Astrocyte (in vitro differentiated cells and primary cell): ENCODE measurements at regions not wholly inside any gene's neighbourhood (a gene's known extent, or its start where the extent isn't known, plus 50 kb on each side); places are given as distances from the start of the nearest gene placed in this dataset.

Experiments used
- DNase-seq: peaks from one replicate; pipeline ENCODE4 v3.0.0-alpha.2; 2010; ENCODE audit warnings: low read depth
- FAIRE-seq: peaks from 2 replicates; lab custom pipeline; 2011; peaks lifted over from hg19 to GRCh38; lab: Jason Lieb, UNC
- H2AFZ ChIP-seq: 2 replicates; pipeline ENCODE4 v1.6.0; 2012; ENCODE audit warnings: low read depth, low read length, inconsistent platforms
- H3K27ac ChIP-seq: 2 replicates; pipeline ENCODE4 v1.5.1; 2011; ENCODE audit warnings: low read depth, low read length, inconsistent platforms
- H3K27me3 ChIP-seq: 2 replicates; pipeline ENCODE4 v1.6.0; 2011; ENCODE audit warnings: low read length, inconsistent platforms; ENCODE audit not compliant: insufficient read depth
- H3K36me3 ChIP-seq: 2 replicates; pipeline ENCODE4 v1.5.1; 2011; ENCODE audit warnings: low read length, inconsistent platforms; ENCODE audit not compliant: insufficient read depth
- H3K4me1 ChIP-seq: 2 replicates; pipeline ENCODE4 v1.5.1; 2011; ENCODE audit warnings: low read length, inconsistent platforms; ENCODE audit not compliant: insufficient read depth
- H3K4me2 ChIP-seq: 2 replicates; pipeline ENCODE4 v1.6.0; 2012; ENCODE audit warnings: low read length, inconsistent platforms
- H3K4me3 ChIP-seq: 2 replicates; pipeline ENCODE4 v1.5.1; 2011; ENCODE audit warnings: low read depth, mild to moderate bottlenecking, low read length, inconsistent platforms; ENCODE audit not compliant: insufficient read depth
- H3K79me2 ChIP-seq: 2 replicates; pipeline ENCODE4 v1.6.0; 2012; ENCODE audit warnings: mild to moderate bottlenecking, low read length, inconsistent platforms; ENCODE audit not compliant: insufficient read depth
- H3K9ac ChIP-seq: 2 replicates; pipeline ENCODE4 v1.6.0; 2012; ENCODE audit warnings: mild to moderate bottlenecking, low read length, inconsistent platforms
- H3K9me3 ChIP-seq: 2 replicates; pipeline ENCODE4 v1.5.1; 2012; ENCODE audit warnings: low read depth, mild to moderate bottlenecking, low read length, inconsistent platforms; ENCODE audit not compliant: insufficient read depth
- H4K20me1 ChIP-seq: 2 replicates; pipeline ENCODE4 v1.6.0; 2012; ENCODE audit warnings: low read length, inconsistent platforms; ENCODE audit not compliant: insufficient read depth
- H3K27ac Mint-ChIP-seq: one replicate; pipeline ENCODE4 v1.8.0; 2021; ENCODE audit warnings: mild to moderate bottlenecking, mixed read lengths; ENCODE audit not compliant: unreplicated experiment
- H3K27me3 Mint-ChIP-seq: one replicate; pipeline ENCODE4 v1.8.0; 2021; ENCODE audit warnings: low read depth, mixed read lengths; ENCODE audit not compliant: unreplicated experiment
- H3K36me3 Mint-ChIP-seq: one replicate; pipeline ENCODE4 v1.8.0; 2021; ENCODE audit warnings: low read depth, mixed read lengths; ENCODE audit not compliant: unreplicated experiment
- H3K4me1 Mint-ChIP-seq: one replicate; pipeline ENCODE4 v1.8.0; 2021; ENCODE audit warnings: low read depth, mixed read lengths; ENCODE audit not compliant: unreplicated experiment
- H3K4me3 Mint-ChIP-seq: one replicate; pipeline ENCODE4 v1.8.0; 2021; ENCODE audit warnings: mild to moderate bottlenecking, moderate library complexity, mixed read lengths; ENCODE audit not compliant: unreplicated experiment
- H3K9me3 Mint-ChIP-seq: one replicate; pipeline ENCODE4 v1.8.0; 2021; ENCODE audit warnings: mild to moderate bottlenecking, mixed read lengths; ENCODE audit not compliant: unreplicated experiment
- EZH2 ChIP-seq: IDR thresholded peaks from 2 replicates; pipeline ENCODE4 v1.6.1; 2012; ENCODE audit warnings: mild to moderate bottlenecking, low read length, inconsistent platforms; ENCODE audit not compliant: insufficient read depth
- TF ChIP-seq, protein P1 (sequence below): IDR thresholded peaks from 2 replicates; pipeline ENCODE4 v1.5.1; 2011; ENCODE audit warnings: low read depth, mild to moderate bottlenecking, inconsistent platforms, low read length, moderate library complexity; ENCODE audit not compliant: insufficient read depth

DNA sequence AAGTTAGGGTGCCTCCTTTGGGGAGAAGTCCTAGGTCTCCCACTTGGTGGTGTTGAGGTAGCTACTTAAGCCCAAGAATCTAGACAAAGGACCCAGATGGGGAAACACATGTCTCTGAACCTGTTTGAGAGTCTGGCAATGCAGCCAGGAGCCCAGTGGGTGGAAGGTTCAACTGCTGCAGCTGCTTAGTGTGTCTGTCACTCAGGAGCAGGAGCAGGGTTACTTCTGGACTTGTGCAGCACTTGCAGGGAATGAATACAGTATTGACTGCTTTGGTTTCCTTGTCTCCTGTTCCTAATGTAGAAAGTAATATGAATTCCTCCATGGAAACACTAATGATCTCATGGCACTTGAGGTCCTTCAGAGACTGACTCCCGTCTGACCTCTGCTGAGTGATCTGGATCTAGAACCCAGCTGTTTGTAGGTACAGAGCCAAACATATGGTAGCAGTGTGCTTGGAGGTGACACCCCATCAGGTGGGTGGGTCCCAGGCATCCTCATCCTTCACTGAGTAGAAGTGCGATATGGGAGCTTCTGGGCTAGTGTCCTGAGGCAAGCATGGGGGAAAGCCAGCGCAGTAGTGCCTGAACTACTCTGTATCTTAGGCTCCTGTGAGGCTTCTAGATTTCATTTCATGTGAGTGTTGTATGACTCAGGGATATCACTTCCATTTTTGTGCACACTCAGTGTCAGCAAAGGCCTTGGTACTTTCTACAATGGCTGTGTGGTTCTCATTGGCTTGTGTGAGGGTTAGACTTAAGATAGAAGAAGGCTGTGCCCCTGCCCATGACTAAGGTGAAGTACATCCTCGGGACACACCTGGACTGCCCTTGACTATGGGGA lies 85.0 kb upstream of the WDR1 start:
- Histone ChIP-seq H3K9me3 (no peaks in the 10 kb centered on the region), H4K20me1 (no peaks in the 10 kb centered on the region)
- no peak for FAIRE-seq

DNA sequence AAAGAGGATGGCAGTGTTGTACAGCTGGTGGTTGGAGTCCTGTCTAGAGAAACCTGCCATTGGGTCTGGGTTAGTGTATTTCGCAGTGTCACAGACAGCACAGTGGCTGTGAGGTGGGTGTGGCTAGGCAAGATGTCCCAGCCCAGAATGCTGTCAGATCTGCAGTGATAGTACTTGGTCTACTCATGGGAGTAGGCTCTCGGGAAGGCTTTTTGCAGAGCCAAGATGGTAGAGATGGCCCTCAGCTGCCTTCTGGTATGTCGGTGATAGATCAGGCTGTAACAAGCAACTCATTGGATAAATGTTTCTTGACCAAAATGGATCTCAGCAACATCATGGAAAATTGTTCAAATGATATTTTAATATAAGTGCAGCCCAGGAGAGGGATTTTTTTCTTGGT lies 84.3 kb upstream of the WDR1 start:
- H3K4me2 ChIP-seq: no peak overlapping the region
- no peaks in the 10 kb centered on the region for H3K36me3 ChIP-seq
- no peaks in the 10 kb centered on the region for H3K36me3 Mint-ChIP-seq
- no peak for TF ChIP-seq EZH2
- TF ChIP-seq, protein P1, sequence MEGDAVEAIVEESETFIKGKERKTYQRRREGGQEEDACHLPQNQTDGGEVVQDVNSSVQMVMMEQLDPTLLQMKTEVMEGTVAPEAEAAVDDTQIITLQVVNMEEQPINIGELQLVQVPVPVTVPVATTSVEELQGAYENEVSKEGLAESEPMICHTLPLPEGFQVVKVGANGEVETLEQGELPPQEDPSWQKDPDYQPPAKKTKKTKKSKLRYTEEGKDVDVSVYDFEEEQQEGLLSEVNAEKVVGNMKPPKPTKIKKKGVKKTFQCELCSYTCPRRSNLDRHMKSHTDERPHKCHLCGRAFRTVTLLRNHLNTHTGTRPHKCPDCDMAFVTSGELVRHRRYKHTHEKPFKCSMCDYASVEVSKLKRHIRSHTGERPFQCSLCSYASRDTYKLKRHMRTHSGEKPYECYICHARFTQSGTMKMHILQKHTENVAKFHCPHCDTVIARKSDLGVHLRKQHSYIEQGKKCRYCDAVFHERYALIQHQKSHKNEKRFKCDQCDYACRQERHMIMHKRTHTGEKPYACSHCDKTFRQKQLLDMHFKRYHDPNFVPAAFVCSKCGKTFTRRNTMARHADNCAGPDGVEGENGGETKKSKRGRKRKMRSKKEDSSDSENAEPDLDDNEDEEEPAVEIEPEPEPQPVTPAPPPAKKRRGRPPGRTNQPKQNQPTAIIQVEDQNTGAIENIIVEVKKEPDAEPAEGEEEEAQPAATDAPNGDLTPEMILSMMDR: no peak
- peaks cover 18% of the 10 kb centered on the region for H3K27me3 Mint-ChIP-seq
- H3K79me2 ChIP-seq: no peaks in the 10 kb centered on the region
- no peaks in the 10 kb centered on the region for H3K9me3 Mint-ChIP-seq
- no peak overlapping the region for H3K27ac Mint-ChIP-seq
- H2AFZ ChIP-seq: no peak overlapping the region
- no peak overlapping the region for H3K4me3 Mint-ChIP-seq
- H3K27me3 ChIP-seq: no peaks in the 10 kb centered on the region
- H3K9me3 ChIP-seq: no peaks in the 10 kb centered on the region
- H3K27ac ChIP-seq: no peak overlapping the region
- H3K4me1 Mint-ChIP-seq: peaks cover 16% of the 10 kb centered on the region
- FAIRE-seq (no peak), DNase-seq (no peak)
- no peaks in the 10 kb centered on the region for H4K20me1 ChIP-seq
- H3K4me3 ChIP-seq: no peak overlapping the region
- H3K4me1 ChIP-seq: no peaks in the 10 kb centered on the region
- no peak overlapping the region for H3K9ac ChIP-seq

More for the DNA sequence above, 85.0 kb upstream of the WDR1 start:
- Histone ChIP-seq H3K4me2 (no peak overlapping the region), H3K9ac (no peak overlapping the region), H3K27me3 (no peaks in the 10 kb centered on the region), H3K4me1 (no peaks in the 10 kb centered on the region), H3K4me3 (no peak overlapping the region), H3K36me3 (no peaks in the 10 kb centered on the region), H2AFZ (no peak overlapping the region), H3K79me2 (no peaks in the 10 kb centered on the region), H3K27ac (no peak overlapping the region)
- TF ChIP-seq, protein P1: no peak
- TF ChIP-seq EZH2: no peak
- no peaks in the 10 kb centered on the region for H3K36me3 Mint-ChIP-seq
- no peaks in the 10 kb centered on the region for H3K9me3 Mint-ChIP-seq
- no peak for DNase-seq
- no peak overlapping the region for H3K4me3 Mint-ChIP-seq
- H3K4me1 Mint-ChIP-seq: peaks cover 16% of the 10 kb centered on the region
- peaks cover 19% of the 10 kb centered on the region for H3K27me3 Mint-ChIP-seq
- H3K27ac Mint-ChIP-seq: no peak overlapping the region

DNA sequence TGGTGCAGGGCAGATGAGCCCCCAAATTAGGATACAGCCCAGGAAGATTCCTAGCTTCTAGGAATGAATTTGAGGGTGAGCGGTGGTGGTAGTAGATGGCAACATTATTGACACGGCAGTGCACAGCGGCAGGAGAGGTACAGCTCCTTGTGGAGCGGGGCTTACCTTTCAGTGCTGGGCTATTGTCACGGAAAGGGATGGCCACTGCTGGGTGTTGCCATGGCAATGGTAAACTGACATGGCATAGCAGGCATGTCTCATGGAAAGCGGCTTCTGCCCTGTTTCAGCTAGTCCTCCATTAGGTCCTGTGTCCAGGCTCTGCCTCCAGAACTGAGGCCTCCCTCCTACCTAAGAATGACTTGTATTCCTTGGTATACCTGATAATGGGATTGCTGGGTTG lies 81.8 kb upstream of the WDR1 start:
- no peaks in the 10 kb centered on the region for H3K79me2 ChIP-seq
- H3K36me3 ChIP-seq: no peaks in the 10 kb centered on the region
- Mint-ChIP-seq H3K4me1 (no peaks in the 10 kb centered on the region), H3K27ac (no peak overlapping the region), H3K9me3 (no peaks in the 10 kb centered on the region), H3K4me3 (no peak overlapping the region), H3K36me3 (no peaks in the 10 kb centered on the region), H3K27me3 (peaks cover 24% of the 10 kb centered on the region)
- H2AFZ ChIP-seq: no peak overlapping the region
- no peaks in the 10 kb centered on the region for H4K20me1 ChIP-seq
- H3K4me3 ChIP-seq: no peak overlapping the region
- TF ChIP-seq EZH2: no peak
- TF ChIP-seq, protein P1: no peak
- no peaks in the 10 kb centered on the region for H3K27me3 ChIP-seq
- no peak for DNase-seq
- peaks cover 2% of the 10 kb centered on the region for H3K9me3 ChIP-seq
- H3K9ac ChIP-seq: no peak overlapping the region
- no peak overlapping the region for H3K4me2 ChIP-seq
- H3K27ac ChIP-seq: no peak overlapping the region
- no peak for FAIRE-seq
- no peaks in the 10 kb centered on the region for H3K4me1 ChIP-seq
